HG03103 (cell line): ENCODE measurements at regions not wholly inside any gene's neighbourhood (a gene's known extent, or its start where the extent isn't known, plus 50 kb on each side); places are given as distances from the start of the nearest gene placed in this dataset.

Source experiments
- ATAC-seq: cut with Tn5 transposase; IDR thresholded peaks from one replicate; pipeline ENCODE4 v1.9.1; 2021; ENCODE audit warnings: low read depth; ENCODE audit not compliant: unreplicated experiment

DNA sequence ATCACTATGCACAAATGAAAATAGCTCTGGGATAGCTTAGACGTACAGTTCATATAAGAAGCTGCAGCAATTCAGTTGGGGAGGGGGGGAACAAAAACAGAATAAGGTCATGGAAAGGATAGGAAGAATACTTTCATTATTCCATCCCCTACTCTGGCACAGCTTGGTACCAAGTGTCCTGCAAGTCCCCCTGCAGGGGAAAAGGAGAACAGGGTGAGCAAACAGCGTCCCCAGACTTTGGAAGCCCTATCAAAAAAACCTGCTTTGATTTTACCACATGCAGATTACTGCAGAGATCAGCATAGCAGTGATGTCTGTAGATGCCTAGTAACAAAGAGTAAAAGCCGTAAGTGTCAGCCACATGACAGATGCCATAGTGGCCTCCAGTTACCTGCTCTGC, 209.4 kb upstream of the NEIL3 start:
- ATAC-seq, result no peak

DNA sequence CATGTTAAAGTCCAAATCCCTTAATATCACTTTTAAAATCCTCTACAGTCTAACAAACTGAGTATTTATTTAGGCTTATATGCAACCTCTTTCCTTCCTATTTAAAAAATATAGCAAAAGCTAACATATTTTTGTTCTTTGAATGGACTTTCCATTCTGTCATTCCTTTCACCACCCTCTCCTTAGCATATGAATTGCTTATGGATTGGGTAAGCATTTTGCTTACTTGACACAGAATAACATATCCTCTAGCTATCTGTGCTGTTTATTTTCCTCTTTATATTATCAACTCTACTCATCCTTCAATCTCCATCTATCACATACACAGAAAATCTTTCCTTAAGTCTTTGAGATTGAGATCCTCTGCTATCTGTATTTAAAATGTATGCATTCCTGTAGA, 206.1 kb upstream of the NEIL3 start:
- ATAC-seq, result no peak

DNA sequence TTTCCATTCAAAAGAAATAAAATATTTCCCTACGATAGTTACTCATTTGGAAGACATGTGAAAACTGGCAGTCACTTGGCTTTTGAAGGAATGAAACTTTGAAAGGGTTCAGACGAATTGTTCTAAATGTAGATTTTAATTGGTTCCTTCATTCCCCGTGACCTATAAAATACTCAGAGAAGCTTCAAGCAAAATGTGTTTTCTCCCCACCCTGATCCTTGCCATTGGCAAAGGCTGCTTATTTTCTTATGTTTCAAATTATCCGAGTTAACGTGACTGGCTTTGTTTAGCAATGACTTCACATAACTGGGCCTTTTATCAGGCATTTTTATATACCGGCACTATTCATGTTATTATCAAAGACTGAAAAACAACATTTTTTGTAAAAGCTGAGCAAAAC, 204.1 kb upstream of the NEIL3 start:
- no peak for ATAC-seq

DNA sequence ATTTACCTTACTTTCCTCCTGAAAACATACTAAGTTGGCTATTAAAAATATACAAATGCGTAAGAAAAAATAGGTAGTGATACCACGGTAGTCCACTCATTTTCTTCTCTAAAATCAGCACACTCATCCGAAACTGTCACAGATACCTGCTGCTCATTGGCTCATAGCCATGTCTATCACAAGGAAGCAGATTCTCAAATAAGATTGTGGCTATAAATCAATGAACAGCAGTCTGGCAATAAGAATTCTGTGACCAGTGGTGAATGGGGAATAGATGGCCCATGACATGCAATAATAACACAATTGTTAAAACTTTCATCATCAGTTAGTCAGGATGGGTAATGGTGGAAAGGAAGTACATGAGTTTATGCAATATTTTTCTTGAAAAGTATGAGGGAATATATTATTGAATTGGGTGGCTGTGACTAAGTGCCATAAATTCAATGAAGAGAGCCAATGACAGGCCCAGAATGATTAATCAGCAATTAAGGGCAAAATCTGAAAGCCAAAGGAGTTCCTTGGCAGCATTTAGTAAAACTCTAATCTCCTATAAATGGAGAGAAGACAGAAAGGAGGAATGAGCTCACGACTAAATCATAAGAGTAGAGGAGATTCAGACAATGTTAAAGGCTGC, 202.3 kb upstream of the NEIL3 start:
- no peak for ATAC-seq

DNA sequence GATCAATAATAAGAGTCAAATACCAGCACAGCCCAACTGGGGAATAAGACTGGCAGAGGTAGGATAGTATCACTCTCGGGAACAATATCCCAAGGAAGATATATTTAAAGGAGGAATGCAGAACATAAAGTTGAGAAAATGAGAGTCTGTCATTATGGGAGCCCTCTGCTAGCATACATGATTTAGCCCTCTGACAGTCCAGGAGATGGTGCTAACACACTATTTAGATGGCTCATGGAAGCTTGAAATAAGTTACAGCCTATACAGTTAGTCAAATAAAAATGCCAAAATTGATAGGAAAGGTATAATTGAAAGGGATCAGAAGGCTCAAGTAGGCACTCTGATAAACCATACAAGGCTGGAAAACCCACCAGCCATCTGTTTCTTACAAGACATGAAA, 201.0 kb upstream of the NEIL3 start:
- ATAC-seq, result no peak

DNA sequence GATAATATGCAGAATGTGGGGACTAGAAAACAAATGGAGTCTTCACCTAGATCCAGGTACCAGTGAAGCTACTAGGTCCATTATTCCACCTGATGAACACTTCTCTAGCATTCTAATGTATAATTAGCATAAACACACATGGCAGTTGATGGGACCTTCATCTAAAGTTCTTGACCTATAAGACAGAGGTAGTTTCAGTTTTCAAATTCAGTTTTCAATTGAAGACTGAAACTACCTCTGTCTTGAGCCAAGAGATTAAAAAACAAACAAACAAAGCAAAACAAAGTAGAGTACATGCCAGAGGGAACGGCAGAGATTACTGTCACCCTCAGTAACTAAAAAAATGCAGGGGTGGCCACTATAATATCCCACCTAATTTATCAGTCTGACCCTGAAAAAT, 199.9 kb upstream of the NEIL3 start:
- no peak for ATAC-seq

DNA sequence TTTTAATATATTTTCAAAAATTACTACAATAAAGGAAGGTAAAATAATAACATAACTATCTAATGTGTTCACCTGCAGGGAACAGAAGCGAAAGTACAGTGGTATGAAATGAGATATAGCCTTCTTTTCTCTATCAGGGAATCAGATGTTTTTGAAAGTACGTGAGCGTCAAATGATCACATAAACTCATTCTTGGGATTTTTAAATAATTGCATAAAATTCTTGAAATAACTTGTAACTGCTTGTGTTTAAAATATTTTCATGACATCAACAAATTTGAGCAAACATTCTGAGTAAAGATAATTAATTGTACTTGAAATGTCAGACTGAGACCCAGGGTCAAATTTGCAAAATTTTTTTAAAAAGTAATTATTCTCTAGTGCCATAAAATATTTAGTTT, 193.5 kb upstream of the NEIL3 start:
- ATAC-seq, result no peak

DNA sequence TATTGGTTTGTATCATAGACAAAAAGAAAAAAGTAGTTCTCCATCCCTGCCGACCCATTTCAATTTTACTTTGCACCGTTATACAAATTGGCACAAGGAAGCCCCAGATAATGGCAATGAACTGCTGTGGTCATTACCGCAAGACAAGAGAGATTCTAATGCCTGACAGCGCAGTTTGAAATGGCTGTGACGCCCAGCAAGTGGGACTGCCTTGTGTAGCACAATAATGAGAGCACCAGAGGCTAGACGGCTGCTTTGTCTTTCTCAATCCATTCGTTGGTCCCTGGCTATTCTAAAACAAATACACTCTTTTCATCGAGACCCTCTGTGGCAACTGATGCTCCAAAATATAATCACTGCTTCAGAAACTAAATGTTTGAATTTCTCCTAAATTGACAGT, 192.4 kb upstream of the NEIL3 start:
- no peak for ATAC-seq

DNA sequence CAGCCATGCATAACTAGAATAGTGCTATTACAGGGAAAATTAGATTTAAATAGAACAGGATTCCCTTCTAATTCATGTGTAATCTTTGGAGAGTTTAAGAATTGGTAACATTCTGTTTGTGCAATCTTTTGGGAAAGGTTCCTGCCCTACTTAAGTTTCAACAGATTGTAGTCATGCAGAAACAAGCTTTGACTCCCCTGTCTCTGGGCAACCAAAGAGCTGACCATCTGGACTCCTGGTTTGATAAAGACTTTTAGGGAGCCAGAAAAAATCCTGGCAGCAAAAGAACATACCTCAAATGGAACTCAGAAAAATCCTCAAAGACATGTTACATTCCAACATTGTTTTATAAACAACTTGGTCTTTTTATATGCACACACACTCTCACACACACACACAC, 191.1 kb upstream of the NEIL3 start:
- no peak for ATAC-seq

DNA sequence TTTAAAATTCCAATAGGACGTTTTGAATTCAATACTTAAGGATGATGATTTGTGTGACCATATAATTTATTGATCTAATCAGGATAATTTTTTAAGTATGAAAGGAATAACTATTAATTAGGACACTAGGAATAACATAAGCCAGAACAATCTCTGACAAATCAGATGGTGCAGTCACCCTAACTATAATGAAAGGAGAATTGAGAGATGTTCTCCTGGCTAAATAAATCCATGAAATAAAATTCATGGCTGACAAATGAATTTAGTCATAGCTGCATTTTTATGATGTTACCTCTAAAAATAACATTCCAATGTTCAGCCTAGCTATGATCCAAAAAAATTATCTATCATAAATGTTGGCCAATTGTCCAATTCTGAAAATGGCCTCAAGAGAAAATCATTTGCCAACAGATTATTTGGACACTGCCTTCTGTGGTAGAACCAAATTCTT, 190.6 kb upstream of the NEIL3 start:
- ATAC-seq, result no peak

DNA sequence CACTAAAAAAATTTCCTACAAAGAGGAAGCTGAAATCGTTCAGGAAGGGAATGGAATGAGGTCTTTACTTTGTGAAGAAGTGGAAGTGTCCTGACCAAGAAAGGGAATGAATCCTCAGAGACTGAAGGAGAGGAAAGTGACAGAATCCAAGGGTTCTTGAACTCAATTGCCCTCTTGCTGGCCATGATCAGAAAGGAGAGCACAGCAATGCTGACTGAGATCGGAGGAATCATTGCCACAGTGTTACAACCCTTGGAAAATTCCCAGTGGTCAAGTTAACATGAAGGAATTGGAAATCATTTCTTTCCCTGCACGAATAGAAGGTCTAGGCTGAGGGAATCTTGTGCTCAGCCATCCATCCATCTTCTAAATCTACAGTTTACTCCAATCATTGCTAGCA, 190.0 kb upstream of the NEIL3 start:
- no peak for ATAC-seq

DNA sequence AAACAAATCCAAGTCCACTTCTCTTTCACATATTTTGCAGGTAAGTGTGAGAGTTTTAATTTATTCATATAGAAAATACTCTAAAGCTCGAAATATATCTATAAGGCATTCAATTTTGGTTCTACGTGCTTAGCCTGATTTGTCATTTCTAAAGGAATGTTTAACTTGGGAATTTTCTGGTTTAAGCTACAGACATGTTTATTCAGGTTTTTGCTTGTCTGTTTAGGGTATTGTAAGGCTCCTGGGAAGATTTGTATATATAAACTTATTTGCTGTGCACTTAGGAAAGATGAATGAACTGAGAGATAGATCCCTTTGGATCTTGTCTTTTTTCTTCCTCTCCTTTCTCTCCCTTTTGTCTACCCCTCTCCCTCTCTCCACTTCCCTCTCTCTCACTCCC, 185.9 kb upstream of the NEIL3 start:
- ATAC-seq, result no peak

DNA sequence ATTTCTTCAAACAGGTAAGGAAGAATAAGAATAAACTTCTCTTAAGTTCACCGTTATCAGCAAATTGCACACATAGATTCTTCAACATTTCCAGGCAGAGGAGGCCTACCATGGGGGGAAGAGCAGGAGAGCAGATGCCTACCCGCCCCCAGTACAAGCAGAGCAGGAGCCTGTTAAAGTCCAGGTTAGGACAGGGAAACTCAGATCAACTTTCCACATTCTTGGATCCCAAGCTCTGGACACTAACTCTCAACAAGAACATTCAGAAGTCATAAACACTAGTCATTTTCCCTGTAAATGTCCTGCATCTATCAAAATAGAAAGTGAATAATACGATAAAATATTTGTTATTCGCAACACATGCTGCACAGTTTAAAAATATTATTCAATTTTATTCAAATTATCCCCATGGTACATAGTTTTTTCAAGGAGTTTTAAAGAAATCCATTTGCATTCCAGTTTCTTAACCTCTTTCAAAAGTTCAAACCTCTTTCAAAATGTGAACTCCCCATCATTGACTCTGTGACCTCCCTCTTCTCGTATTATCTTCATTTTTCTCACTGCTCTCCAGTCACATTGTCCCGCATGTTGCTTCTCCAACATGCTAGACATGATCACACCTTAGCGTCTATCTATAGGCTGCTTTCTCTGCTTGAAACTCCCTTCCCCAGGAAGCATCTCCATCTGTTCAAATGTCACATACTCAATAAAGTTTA, 185.2 kb upstream of the NEIL3 start:
- ATAC-seq, result no peak

DNA sequence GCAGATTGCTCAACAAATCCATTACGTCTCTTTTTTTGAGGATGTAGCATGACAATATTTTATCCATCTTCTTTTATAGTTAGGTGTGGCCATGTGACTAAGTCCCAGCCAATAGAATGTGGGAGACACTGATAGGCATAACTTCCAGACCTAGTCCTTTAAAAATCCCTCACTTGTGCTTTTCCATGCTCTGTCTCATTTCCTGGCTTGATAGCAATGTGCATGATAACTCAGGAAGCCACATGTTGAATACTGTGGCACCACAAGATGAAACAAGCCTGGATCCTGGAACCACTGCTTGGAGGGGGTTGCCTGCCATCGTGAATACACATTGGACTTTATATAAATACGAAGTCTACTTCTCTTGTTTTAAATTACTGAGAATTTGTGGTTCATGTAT, 184.0 kb upstream of the NEIL3 start:
- no peak for ATAC-seq

DNA sequence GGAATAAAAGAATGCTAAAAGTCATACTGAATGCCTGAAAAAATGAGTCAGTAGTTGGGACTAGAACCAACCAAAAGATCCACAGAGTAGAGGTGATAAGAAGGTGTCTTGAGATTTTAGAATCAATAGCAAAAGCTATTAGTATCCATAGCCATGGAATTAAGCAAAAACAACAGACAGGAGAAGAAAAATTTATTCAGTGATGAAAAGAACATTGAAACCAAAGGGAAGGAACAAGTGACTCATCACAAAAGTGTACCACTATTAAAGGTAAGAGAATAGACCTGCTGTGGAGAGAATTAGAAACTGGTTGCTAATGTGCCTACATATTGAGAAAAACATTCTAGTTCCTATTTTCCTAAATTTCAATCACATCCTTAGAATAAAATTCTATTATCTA, 182.0 kb upstream of the NEIL3 start:
- no peak for ATAC-seq

DNA sequence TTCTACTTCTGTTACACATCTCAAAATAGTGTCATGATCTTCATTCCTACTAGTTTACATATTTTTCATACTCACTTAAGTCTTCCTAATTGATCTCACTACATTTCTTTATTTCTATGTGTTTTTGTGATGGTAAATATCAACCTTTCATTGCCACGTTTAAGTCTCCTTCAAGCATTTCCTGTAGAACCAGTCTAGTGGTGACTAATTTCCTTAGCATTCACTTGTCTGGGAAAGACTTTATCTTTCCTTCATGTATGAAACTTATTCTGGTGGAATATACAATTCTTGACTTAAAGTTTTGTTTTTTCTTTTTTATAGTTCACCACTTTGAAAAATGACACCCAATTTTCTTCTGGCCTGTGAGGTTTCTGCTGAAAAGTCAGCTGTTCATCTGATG, 181.4 kb upstream of the NEIL3 start:
- no peak for ATAC-seq

DNA sequence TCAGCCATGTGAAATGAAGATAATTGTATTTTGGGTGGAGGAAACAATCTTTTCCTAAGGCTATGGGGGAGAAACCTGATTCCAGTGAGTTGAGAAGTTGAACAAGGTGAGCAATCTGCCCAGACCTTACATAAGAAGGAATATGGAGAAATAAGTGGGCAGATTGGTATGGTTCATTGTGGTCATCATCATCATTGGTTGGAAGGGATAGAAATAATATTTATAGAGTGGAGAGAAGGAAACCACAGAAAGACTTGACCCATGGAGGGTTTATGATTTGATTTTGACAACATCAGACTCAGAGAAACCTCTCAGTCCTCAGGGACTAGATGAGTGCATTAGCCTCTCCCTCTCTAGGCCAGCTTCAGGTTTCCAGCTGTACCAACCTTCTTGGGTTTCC, 177.9 kb upstream of the NEIL3 start:
- ATAC-seq, result no peak

DNA sequence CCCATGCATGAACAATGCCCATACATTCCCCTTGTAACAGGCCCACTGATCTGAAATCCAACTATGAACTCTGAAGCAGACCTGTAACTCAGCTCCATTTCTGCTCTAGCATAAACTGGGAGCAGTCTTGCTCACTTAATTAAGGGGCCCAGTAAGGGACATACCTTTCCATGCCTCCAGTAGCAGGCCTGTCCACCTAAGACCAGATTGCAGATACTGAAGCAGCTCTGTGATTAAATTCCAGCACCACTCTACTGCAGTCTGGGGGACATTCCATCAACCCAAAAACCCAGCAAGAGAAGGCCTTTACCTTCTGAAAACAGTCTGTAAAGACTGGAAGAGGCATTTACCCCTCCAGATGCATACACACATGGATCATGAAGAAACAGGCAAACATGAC, 162.0 kb upstream of the NEIL3 start:
- ATAC-seq, result no peak

DNA sequence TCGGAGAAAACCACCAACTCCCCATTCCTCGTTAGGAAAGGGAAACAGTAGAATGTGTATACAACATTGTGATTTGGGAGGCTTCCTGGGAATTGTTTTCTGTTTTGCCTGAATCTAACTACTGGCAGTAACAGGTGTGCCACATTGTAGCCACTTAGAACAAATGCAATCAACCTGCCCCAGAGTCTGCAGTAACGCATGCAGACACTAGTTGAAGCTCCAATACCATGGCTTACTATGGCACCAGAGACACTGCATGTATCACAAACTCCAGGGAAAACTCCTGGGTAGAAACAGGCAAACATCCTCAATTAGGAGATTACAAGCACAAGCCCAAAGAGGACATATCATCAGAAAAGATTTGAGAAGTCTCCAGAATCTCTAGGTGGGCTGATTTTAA, 154.2 kb upstream of the NEIL3 start:
- ATAC-seq, result no peak

DNA sequence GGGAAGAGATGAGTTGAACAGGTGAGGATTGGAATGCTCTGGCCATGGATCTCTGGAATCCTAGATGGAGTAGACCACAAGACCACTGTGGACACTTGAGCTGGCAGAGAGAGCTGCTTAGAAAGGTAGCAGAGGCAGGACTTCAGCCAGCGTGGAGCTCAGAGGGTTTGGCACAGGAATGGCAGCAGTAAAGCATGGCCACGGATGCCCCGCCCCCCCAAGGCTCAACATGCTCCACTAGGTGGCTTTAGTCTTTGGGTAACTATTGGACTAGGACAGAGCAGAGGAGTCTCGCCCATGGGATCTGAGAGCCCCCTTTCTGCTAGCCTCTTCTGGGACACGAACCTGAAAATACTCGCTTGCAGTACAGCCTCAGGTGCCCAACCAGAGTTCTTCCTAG, 150.1 kb upstream of the NEIL3 start:
- no peak for ATAC-seq

DNA sequence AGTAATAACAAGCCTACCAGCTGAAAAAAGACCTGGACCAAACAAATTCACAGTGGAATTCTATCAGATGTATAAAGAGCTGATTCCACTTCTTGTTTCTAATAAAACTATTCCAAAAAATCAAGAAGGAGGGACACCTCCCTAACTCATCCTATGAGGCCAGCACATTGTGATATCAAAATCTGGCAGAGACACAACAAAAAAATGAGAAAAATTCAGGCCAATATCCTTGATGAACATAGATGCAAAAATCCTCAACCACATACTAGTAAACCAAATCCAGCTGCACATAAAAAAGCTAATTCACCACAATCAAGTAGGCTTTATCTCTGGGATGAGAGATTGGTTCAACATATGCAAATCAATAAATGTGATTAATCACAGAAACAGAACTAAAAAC, 147.9 kb upstream of the NEIL3 start:
- no peak for ATAC-seq

DNA sequence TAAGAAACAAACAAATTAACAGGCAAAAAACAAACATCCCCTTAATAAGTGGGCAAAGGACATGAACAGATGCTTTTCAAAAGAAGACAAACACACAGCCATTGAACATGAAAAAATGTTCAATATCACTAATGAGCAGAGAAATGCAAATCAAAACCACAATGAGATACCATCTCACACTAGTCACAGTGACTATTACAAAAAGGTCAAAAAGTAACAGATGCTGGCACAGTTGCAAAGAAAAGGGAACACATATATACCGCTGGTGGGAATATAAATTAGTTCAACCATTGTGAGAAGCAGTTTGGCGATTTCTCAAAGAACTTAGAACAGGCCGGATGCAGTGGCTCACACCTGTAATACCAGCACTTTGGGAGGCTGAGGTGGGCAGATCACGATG, 146.1 kb upstream of the NEIL3 start:
- ATAC-seq, result no peak

DNA sequence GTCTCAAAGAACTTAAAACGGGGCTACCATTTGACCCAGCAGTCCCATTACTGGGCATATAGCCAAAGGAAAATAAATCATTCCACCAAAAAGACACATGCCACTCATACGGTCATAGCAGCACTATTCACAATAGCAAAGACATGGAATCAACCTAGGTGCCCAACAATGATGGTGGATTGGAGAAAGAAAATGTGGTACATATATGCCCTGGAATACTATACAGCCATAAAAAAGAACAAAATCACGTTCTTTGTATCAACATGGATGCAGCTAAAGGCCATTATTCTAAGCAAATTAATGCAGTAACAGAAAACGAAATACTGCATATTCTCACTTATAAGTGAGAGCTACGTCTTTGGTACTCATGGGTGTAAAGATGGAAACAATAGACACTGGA, 138.1 kb upstream of the NEIL3 start:
- ATAC-seq, result no peak
